NCI-H2196 treated with DMSO at 0.1 percent for 48 hours (cell line): ENCODE measurements at regions not wholly inside any gene's neighbourhood (a gene's known extent, or its start where the extent isn't known, plus 50 kb on each side); places are given as distances from the start of the nearest gene placed in this dataset.
"Not testable (repeated sequence)": the region's sequence is repeated elsewhere in the genome, so short reads cannot be mapped to it uniquely, and the experiment has no call there.

Source experiments
- DNase-seq: peaks from one replicate; lab custom pipeline; 2025; ENCODE audit not compliant: unreplicated experiment; lab: John Stamatoyannopoulos, UW

- no peak for DNase-seq
Observed at GRCh38 chr6:170149681-170150589, 140.9 kb downstream of the DLL1 start.

- DNase-seq: no peak
Observed at GRCh38 chr6:170148709-170149470, 142.0 kb downstream of the DLL1 start.

GRCh38 chr6:170147832-170148708 is 142.8 kb downstream of the DLL1 start:
- DNase-seq: no peak

- no peak for DNase-seq
Observed at GRCh38 chr6:170147056-170147787, 143.7 kb downstream of the DLL1 start.

GRCh38 chr6:170146640-170147039 is 144.2 kb downstream of the DLL1 start:
- no peak for DNase-seq

GRCh38 chr6:170146131-170146530 is 144.7 kb downstream of the DLL1 start:
- not testable (repeated sequence) for DNase-seq

- not testable (repeated sequence) for DNase-seq
Observed at GRCh38 chr6:170145716-170146115, 145.2 kb downstream of the DLL1 start.

DNA sequence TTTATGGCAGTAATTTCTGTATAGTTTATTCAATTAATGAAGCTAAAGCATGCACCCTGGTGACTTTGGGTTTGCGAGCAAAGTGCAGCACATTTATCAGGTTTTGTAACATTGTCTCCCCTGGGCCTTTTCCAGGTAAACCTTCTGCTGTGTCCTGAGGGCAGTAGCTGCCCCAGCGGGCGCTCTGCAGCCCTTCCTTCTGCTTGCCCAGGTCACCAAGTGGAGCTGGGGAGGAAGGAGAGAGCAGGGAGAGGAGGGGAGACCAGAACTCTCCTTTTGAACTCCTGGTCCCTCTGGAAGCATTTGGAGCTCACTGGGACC is 145.6 kb downstream of the DLL1 start:
- no peak for DNase-seq

- DNase-seq: no peak
Observed at GRCh38 chr6:170144571-170145271, 146.2 kb downstream of the DLL1 start.

DNA sequence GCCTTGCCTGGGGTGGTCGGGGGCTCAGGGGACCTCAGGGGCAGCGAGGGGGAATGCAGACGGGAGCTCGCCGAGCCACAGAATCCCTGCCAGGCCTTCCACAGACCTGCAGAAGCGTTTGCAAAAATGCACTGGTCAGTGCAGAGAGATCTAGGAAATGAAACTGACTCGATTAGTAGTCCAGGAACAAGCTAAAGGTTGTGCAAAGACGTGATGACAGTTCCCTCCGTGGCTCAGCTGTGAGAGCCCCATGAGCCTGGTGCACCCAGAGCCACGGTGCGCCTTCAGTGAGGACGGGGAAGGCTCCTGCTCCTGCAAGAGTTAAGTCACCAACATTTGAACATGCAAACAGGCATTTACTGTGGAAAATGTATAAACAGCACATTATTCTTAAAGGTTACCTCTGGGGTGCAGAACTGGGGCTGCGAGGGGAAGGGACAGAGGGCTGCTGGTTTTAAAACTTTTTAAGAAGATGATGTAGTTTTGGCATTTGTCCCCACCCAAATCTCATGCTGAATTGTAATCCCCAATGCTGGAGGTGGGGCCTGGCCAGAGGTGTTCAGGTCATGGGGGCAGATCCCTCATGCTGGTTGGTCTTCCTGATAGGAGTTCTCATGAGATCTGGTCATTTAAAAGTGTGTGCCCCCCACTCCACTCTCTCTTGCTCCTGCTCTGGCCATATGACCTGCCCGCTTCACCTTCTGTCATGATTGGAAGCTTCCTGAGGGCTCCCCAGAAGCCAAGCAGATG is 147.3 kb downstream of the DLL1 start:
- no peak for DNase-seq

DNA sequence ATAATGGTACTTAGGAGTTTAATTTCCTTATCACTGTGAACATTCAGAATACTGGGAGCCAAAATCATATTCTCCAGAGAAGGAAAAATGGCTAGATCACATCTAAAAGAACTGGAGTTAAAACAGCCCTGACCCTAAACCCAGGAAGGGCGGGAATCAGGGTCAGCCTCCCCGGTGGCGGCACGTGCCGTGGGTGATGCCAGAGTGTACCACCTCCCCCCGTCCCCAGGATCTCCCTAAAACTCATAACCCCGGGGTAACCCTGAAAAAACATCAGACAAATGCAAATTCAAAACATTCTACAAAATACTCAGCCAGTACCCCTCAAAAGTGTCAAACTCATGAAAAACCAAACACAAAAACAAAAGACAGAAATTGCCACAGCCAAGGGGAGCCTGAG is 148.3 kb downstream of the DLL1 start:
- DNase-seq: no peak

DNA sequence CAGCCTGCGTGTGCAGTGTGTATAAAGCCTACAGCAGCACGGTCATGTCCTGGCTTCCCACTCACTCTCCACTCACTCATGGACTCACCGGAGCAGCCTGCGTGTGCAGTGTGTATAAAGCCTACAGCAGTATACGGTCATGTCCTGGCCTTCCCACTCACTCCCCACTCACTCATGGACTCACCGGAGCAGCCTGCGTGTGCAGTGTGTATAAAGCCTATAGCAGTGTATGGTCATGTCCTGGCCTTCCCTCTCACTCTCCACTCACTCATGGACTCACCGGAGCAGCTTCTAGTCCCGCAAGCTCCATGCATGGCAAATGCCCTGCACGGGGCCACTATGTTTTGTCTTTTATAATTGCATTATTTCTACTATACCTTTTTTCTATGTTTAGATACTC is 149.8 kb downstream of the DLL1 start:
- not testable (repeated sequence) for DNase-seq

- DNase-seq: no peak
Observed at GRCh38 chr6:170140129-170140528, 150.7 kb downstream of the DLL1 start.

- no peak for DNase-seq
Observed at GRCh38 chr6:170139531-170139930, 151.3 kb downstream of the DLL1 start.

- DNase-seq: not testable (repeated sequence)
Observed at GRCh38 chr6:170139046-170139445, 151.8 kb downstream of the DLL1 start.

GRCh38 chr6:170137911-170138910 is 152.7 kb downstream of the DLL1 start:
- no peak for DNase-seq

DNA sequence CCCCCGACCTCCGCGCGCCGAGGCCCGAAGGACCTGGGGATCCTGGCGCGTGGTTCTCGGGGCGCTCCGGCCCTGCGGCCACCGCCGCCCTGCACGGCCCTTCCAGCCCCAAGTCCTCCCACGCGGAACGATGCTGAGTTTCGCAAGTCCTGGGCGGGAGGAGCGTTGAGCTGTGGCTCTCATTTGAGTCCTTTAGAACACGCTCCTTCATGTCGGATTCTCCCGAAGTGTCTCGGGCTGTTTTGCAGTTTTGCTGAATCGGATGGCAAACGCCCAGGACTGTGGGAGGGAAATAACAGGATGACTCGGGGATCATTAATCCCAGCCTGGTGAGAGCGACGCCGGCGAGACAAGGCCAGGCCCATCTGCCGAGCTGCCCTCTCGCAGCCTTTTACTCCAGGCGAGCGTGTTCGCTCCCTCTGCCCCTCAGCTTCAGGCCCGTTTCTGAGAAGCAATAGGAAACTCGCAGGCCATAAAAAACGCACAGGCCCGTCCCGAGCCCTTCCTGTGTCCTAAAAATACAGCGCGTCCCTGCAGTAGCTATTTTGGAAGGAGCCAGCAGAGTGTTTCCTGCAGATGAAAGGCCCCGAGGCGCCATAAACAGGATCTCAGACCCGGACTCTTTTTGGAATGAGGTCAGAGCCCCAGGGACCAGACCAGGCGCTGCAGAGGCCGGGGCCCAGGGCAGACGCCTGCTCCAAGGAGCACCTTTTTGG is 153.5 kb downstream of the DLL1 start:
- no peak for DNase-seq
